Activated CD8-positive, alpha-beta memory T cell treated with anti-CD3 and anti-CD28 coated beads, Interleukin-2, amount 10 ng/mL, durations not matched to agents 7 days and 5 days (primary cell): ENCODE measurements at regions not wholly inside any gene's neighbourhood (a gene's known extent, or its start where the extent isn't known, plus 50 kb on each side); places are given as distances from the start of the nearest gene placed in this dataset.
"Not testable (repeated sequence)": the region's sequence is repeated elsewhere in the genome, so short reads cannot be mapped to it uniquely, and the experiment has no call there.

Experiments used
- ATAC-seq: fragments of 150-1000 bp; cut with Tn5 transposase; one replicate; pipeline ENCODE4 v1.10.0; 2021; ENCODE audit warnings: moderate library complexity
- CTCF ChIA-PET: fragments of 350-600 bp; sonication (Branson Sonifier 250); formaldehyde crosslinking; loops from one replicate; lab custom pipeline; 2021; ENCODE audit warnings: antibody characterized with exemption; lab: Charles Lee
- DNase-seq: peaks from one replicate; pipeline ENCODE4 v3.0.0-alpha.2; 2020
- H3K27ac Mint-ChIP-seq: one replicate; pipeline ENCODE4 v1.8.0; 2021; ENCODE audit warnings: mild to moderate bottlenecking, mixed read lengths
- H3K27me3 Mint-ChIP-seq: one replicate; pipeline ENCODE4 v1.8.0; 2021; ENCODE audit warnings: mixed read lengths
- H3K36me3 Mint-ChIP-seq: one replicate; pipeline ENCODE4 v1.8.0; 2021; ENCODE audit warnings: mild to moderate bottlenecking, mixed read lengths
- H3K4me1 Mint-ChIP-seq: one replicate; pipeline ENCODE4 v1.8.0; 2021; ENCODE audit warnings: mixed read lengths
- H3K4me3 Mint-ChIP-seq: one replicate; pipeline ENCODE4 v1.8.0; 2021; ENCODE audit warnings: mild to moderate bottlenecking, moderate library complexity, mixed read lengths
- H3K9me3 Mint-ChIP-seq: one replicate; pipeline ENCODE4 v1.8.0; 2022; ENCODE audit warnings: low read depth, mixed read lengths

GRCh38 chr3:118162627-118163588 is 871.7 kb downstream of the IGSF11 start:
- ATAC-seq, H3K27ac Mint-ChIP-seq, H3K9me3 Mint-ChIP-seq, H3K27me3 Mint-ChIP-seq, H3K4me3 Mint-ChIP-seq, H3K4me1 Mint-ChIP-seq, DNase-seq, CTCF ChIA-PET, H3K36me3 Mint-ChIP-seq: not testable (repeated sequence)

GRCh38 chr3:118165413-118165812 is 869.2 kb downstream of the IGSF11 start:
- CTCF ChIA-PET: no interaction called here
- H3K4me3 Mint-ChIP-seq: no peak overlapping the region

GRCh38 chr3:118167571-118167970 is 867.1 kb downstream of the IGSF11 start:
- DNase-seq (no peak), ATAC-seq (no peak)
- peaks cover 17% of the 10 kb centered on the region for H3K9me3 Mint-ChIP-seq
- H3K36me3 Mint-ChIP-seq: no peaks in the 10 kb centered on the region
- no peak overlapping the region for H3K27ac Mint-ChIP-seq
- no peaks in the 10 kb centered on the region for H3K4me1 Mint-ChIP-seq
- CTCF ChIA-PET: no interaction called here
- no peaks in the 10 kb centered on the region for H3K27me3 Mint-ChIP-seq
- no peak overlapping the region for H3K4me3 Mint-ChIP-seq

More at GRCh38 chr3:118165413-118165812, 869.2 kb downstream of the IGSF11 start:
- ATAC-seq: no peak
- Mint-ChIP-seq H3K27ac (no peak overlapping the region), H3K36me3 (no peaks in the 10 kb centered on the region), H3K4me1 (no peaks in the 10 kb centered on the region), H3K9me3 (peaks cover 6% of the 10 kb centered on the region), H3K27me3 (no peaks in the 10 kb centered on the region)
- no peak for DNase-seq

- Mint-ChIP-seq H3K9me3 (peaks cover 17% of the 10 kb centered on the region), H3K4me3 (no peak overlapping the region), H3K27ac (no peak overlapping the region), H3K27me3 (no peaks in the 10 kb centered on the region), H3K36me3 (no peaks in the 10 kb centered on the region), H3K4me1 (no peaks in the 10 kb centered on the region)
- CTCF ChIA-PET: no interaction called here
- DNase-seq: no peak
- ATAC-seq: no peak
These were observed 866.5 kb downstream of the IGSF11 start for GRCh38 chr3:118168175-118168574.

- Mint-ChIP-seq H3K27me3 (no peaks in the 10 kb centered on the region), H3K9me3 (peaks cover 17% of the 10 kb centered on the region), H3K4me3 (no peak overlapping the region), H3K4me1 (no peaks in the 10 kb centered on the region), H3K36me3 (no peaks in the 10 kb centered on the region), H3K27ac (no peak overlapping the region)
- CTCF ChIA-PET: no interaction called here
- ATAC-seq: no peak
- DNase-seq: no peak
These were observed 863.3 kb downstream of the IGSF11 start for GRCh38 chr3:118171236-118171852.

- H3K4me1 Mint-ChIP-seq: no peaks in the 10 kb centered on the region
- H3K4me3 Mint-ChIP-seq: no peak overlapping the region
- H3K36me3 Mint-ChIP-seq: no peaks in the 10 kb centered on the region
- ATAC-seq: no peak
- no peak overlapping the region for H3K27ac Mint-ChIP-seq
- no peaks in the 10 kb centered on the region for H3K27me3 Mint-ChIP-seq
- CTCF ChIA-PET: no interaction called here
- H3K9me3 Mint-ChIP-seq: peaks cover 11% of the 10 kb centered on the region
- no peak for DNase-seq
These were observed 853.8 kb downstream of the IGSF11 start for GRCh38 chr3:118180853-118181252.

- ATAC-seq: no peak
- H3K4me1 Mint-ChIP-seq: no peaks in the 10 kb centered on the region
- no peak overlapping the region for H3K4me3 Mint-ChIP-seq
- no peak for DNase-seq
- no peaks in the 10 kb centered on the region for H3K36me3 Mint-ChIP-seq
- no peak overlapping the region for H3K27ac Mint-ChIP-seq
- CTCF ChIA-PET: no interaction called here
- H3K9me3 Mint-ChIP-seq: peaks cover 11% of the 10 kb centered on the region
- H3K27me3 Mint-ChIP-seq: no peaks in the 10 kb centered on the region
These were observed 853.4 kb downstream of the IGSF11 start for GRCh38 chr3:118181274-118181673.

GRCh38 chr3:118186051-118186450 is 848.6 kb downstream of the IGSF11 start:
- no peak for ATAC-seq

GRCh38 chr3:118187221-118187620 is 847.4 kb downstream of the IGSF11 start:
- Mint-ChIP-seq H3K27ac (no peak overlapping the region), H3K36me3 (no peaks in the 10 kb centered on the region), H3K9me3 (peaks cover 12% of the 10 kb centered on the region), H3K27me3 (no peaks in the 10 kb centered on the region), H3K4me3 (no peak overlapping the region), H3K4me1 (no peaks in the 10 kb centered on the region)
- no peak for ATAC-seq
- CTCF ChIA-PET: no interaction called here
- no peak for DNase-seq

More at GRCh38 chr3:118186051-118186450, 848.6 kb downstream of the IGSF11 start:
- CTCF ChIA-PET: no interaction called here
- H3K36me3 Mint-ChIP-seq: no peaks in the 10 kb centered on the region
- H3K27ac Mint-ChIP-seq: no peak overlapping the region
- H3K27me3 Mint-ChIP-seq: no peaks in the 10 kb centered on the region
- peaks cover 10% of the 10 kb centered on the region for H3K9me3 Mint-ChIP-seq
- H3K4me3 Mint-ChIP-seq: no peak overlapping the region
- no peak for DNase-seq
- no peaks in the 10 kb centered on the region for H3K4me1 Mint-ChIP-seq

GRCh38 chr3:118196183-118196582 is 838.5 kb downstream of the IGSF11 start:
- DNase-seq (no peak), ATAC-seq (no peak)
- CTCF ChIA-PET: no interaction called here
- Mint-ChIP-seq H3K4me1 (no peaks in the 10 kb centered on the region), H3K9me3 (peaks cover 14% of the 10 kb centered on the region), H3K27ac (no peak overlapping the region), H3K36me3 (no peaks in the 10 kb centered on the region), H3K4me3 (no peak overlapping the region), H3K27me3 (no peaks in the 10 kb centered on the region)

- H3K27me3 Mint-ChIP-seq: no peaks in the 10 kb centered on the region
These were observed 835.6 kb downstream of the IGSF11 start for GRCh38 chr3:118199044-118199443.

GRCh38 chr3:118204052-118204656 is 830.5 kb downstream of the IGSF11 start:
- Mint-ChIP-seq H3K9me3 (peaks cover 4% of the 10 kb centered on the region), H3K4me3 (no peak overlapping the region), H3K36me3 (no peaks in the 10 kb centered on the region), H3K4me1 (no peaks in the 10 kb centered on the region), H3K27me3 (no peaks in the 10 kb centered on the region), H3K27ac (no peak overlapping the region)
- DNase-seq (no peak), ATAC-seq (no peak)
- CTCF ChIA-PET: no interaction called here

More at GRCh38 chr3:118199044-118199443, 835.6 kb downstream of the IGSF11 start:
- ATAC-seq (no peak), DNase-seq (no peak)
- H3K4me1 Mint-ChIP-seq: no peaks in the 10 kb centered on the region
- H3K27ac Mint-ChIP-seq: no peak overlapping the region
- peaks cover 8% of the 10 kb centered on the region for H3K9me3 Mint-ChIP-seq
- CTCF ChIA-PET: no interaction called here
- no peaks in the 10 kb centered on the region for H3K36me3 Mint-ChIP-seq
- H3K4me3 Mint-ChIP-seq: no peak overlapping the region

- peaks cover 2% of the 10 kb centered on the region for H3K9me3 Mint-ChIP-seq
- no peaks in the 10 kb centered on the region for H3K36me3 Mint-ChIP-seq
- CTCF ChIA-PET: no interaction called here
- no peak overlapping the region for H3K4me3 Mint-ChIP-seq
- H3K27me3 Mint-ChIP-seq: no peaks in the 10 kb centered on the region
- no peak for DNase-seq
- no peak for ATAC-seq
- no peaks in the 10 kb centered on the region for H3K4me1 Mint-ChIP-seq
- H3K27ac Mint-ChIP-seq: no peak overlapping the region
These were observed 827.4 kb downstream of the IGSF11 start for GRCh38 chr3:118207271-118207670.
